Astrocyte (in vitro differentiated cells and primary cell): ENCODE measurements at regions not wholly inside any gene's neighbourhood (a gene's known extent, or its start where the extent isn't known, plus 50 kb on each side); places are given as distances from the start of the nearest gene placed in this dataset.

Experiments used
- CTCF ChIP-seq: IDR thresholded peaks from 2 replicates; pipeline ENCODE4 v1.5.1; 2011; ENCODE audit warnings: low read depth, mild to moderate bottlenecking, inconsistent platforms, low read length, moderate library complexity; ENCODE audit not compliant: insufficient read depth
- EZH2 ChIP-seq: IDR thresholded peaks from 2 replicates; pipeline ENCODE4 v1.6.1; 2012; ENCODE audit warnings: mild to moderate bottlenecking, low read length, inconsistent platforms; ENCODE audit not compliant: insufficient read depth

GRCh38 chr10:91049296-91049987 lies 128.6 kb upstream of the ANKRD1 start:
- no peak for TF ChIP-seq CTCF
- no peak for TF ChIP-seq EZH2
